ENCODE measurements at regions not wholly inside any gene's neighbourhood (a gene's known extent, or its start where the extent isn't known, plus 50 kb on each side); places are given as distances from the start of the nearest gene placed in this dataset.

DNA sequence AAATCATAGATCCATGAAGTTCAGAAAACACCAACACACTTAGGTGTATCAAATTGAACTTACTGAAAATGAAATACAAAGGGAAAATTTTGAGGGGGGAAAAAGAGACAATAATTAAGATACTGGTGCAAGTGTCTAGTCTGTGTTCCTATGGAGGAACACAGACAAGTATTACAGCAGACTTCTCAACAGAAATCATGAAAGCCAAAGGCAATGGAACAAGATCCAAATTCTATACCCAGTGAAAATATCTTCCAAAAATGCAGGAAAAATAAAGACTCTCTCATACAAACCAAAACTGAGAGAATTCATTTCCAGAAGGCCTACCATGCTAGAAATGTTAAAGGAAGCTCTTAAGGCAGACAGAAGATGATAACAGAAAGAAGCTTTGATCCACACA, 63.1 kb downstream of the NRN1 start:
- intact Hi-C loops (cut with micrococcal nuclease; ENCODE audit: unreplicated experiment), result no loop called here
- in situ Hi-C loops (cut with HindIII; ENCODE audit: low pct_unique_long_range_greater_than_20kb, low sequenced_read_pairs), result no loop called here
- Histone ChIP-seq H3K4me3 (ENCODE audit: low read depth in 2 of 2, low read length in 2 of 2) (no peak overlapping the region), H3K9me3 (ENCODE audit: control insufficient read depth, insufficient read depth, low read depth, low read length) (peaks cover 6% of the 10 kb centered on the region; the same call in 1 of the 2 replicates), H3K27me3 (ENCODE audit: control insufficient read depth, insufficient read depth, low read length) (no peaks in the 10 kb centered on the region), H3K27ac (ENCODE audit: low read length) (no peak overlapping the region), H3K4me1 (ENCODE audit: control insufficient read depth, insufficient read depth, low read length) (no peaks in the 10 kb centered on the region), H3K36me3 (ENCODE audit: control insufficient read depth, insufficient read depth, low read length) (no peaks in the 10 kb centered on the region)
- DNase-seq (ENCODE audit: low read depth, low spot score), result no peak
- no TSS peak for BruUV-seq (replicated peaks)
- ChIA-PET CTCF (no interaction called here), POLR2A (no interaction called here)
- TF ChIP-seq, protein P1, sequence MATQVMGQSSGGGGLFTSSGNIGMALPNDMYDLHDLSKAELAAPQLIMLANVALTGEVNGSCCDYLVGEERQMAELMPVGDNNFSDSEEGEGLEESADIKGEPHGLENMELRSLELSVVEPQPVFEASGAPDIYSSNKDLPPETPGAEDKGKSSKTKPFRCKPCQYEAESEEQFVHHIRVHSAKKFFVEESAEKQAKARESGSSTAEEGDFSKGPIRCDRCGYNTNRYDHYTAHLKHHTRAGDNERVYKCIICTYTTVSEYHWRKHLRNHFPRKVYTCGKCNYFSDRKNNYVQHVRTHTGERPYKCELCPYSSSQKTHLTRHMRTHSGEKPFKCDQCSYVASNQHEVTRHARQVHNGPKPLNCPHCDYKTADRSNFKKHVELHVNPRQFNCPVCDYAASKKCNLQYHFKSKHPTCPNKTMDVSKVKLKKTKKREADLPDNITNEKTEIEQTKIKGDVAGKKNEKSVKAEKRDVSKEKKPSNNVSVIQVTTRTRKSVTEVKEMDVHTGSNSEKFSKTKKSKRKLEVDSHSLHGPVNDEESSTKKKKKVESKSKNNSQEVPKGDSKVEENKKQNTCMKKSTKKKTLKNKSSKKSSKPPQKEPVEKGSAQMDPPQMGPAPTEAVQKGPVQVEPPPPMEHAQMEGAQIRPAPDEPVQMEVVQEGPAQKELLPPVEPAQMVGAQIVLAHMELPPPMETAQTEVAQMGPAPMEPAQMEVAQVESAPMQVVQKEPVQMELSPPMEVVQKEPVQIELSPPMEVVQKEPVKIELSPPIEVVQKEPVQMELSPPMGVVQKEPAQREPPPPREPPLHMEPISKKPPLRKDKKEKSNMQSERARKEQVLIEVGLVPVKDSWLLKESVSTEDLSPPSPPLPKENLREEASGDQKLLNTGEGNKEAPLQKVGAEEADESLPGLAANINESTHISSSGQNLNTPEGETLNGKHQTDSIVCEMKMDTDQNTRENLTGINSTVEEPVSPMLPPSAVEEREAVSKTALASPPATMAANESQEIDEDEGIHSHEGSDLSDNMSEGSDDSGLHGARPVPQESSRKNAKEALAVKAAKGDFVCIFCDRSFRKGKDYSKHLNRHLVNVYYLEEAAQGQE (IDR thresholded peaks at IDR 0.05; ENCODE audit: insufficient read depth in 1 of 2, low read depth in 2 of 2, low read length in 1 of 2), result no peak
- TF ChIP-seq SIN3A (IDR thresholded peaks at IDR 0.05; ENCODE audit: borderline replicate concordance, insufficient read depth, low read depth, low read length) (no peak), TCF7L2 (IDR thresholded peaks at IDR 0.05; ENCODE audit: low read depth, low read length) (no peak), POLR2AphosphoS5 (IDR thresholded peaks at IDR 0.05; ENCODE audit: low read depth, low read length) (no peak)
- TF ChIP-seq, protein P2, sequence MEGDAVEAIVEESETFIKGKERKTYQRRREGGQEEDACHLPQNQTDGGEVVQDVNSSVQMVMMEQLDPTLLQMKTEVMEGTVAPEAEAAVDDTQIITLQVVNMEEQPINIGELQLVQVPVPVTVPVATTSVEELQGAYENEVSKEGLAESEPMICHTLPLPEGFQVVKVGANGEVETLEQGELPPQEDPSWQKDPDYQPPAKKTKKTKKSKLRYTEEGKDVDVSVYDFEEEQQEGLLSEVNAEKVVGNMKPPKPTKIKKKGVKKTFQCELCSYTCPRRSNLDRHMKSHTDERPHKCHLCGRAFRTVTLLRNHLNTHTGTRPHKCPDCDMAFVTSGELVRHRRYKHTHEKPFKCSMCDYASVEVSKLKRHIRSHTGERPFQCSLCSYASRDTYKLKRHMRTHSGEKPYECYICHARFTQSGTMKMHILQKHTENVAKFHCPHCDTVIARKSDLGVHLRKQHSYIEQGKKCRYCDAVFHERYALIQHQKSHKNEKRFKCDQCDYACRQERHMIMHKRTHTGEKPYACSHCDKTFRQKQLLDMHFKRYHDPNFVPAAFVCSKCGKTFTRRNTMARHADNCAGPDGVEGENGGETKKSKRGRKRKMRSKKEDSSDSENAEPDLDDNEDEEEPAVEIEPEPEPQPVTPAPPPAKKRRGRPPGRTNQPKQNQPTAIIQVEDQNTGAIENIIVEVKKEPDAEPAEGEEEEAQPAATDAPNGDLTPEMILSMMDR (IDR thresholded peaks at IDR 0.05), result no peak
- no peak for ATAC-seq

DNA sequence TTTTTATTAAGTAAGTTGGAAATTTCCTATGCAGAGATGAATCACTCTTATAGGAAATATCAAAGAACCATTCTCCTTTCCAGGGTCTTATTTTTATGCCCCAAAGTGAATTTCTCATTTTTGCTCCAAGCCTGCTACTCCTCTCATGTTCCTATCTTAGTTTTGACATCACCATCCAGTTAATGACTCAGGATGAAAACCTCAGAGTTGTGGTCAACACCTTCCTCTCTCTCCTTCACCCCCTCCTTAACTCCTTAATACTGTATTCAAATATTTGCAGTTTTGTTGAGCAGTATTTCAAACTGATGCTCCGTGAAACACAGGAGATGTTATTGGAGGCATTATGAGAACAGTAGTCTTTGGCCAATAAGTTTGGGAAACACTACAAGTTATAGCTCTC, 64.1 kb downstream of the NRN1 start:
- Histone ChIP-seq H3K36me3 (ENCODE audit: control insufficient read depth, insufficient read depth, low read length) (no peaks in the 10 kb centered on the region), H3K4me1 (ENCODE audit: control insufficient read depth, insufficient read depth, low read length) (no peaks in the 10 kb centered on the region), H3K27me3 (ENCODE audit: control insufficient read depth, insufficient read depth, low read length) (no peaks in the 10 kb centered on the region), H3K27ac (ENCODE audit: low read length) (no peak overlapping the region), H3K9me3 (ENCODE audit: control insufficient read depth, insufficient read depth, low read depth, low read length) (peaks cover 6% of the 10 kb centered on the region; the same call in 1 of the 2 replicates), H3K4me3 (ENCODE audit: low read depth in 2 of 2, low read length in 2 of 2) (no peak overlapping the region)
- intact Hi-C loops (cut with micrococcal nuclease; ENCODE audit: unreplicated experiment) (no loop called here), in situ Hi-C loops (cut with HindIII; ENCODE audit: low pct_unique_long_range_greater_than_20kb, low sequenced_read_pairs) (no loop called here)
- DNase-seq (ENCODE audit: low read depth, low spot score), result no peak
- no TSS peak for BruUV-seq (replicated peaks)
- ATAC-seq, result no peak
- TF ChIP-seq, protein P2 (IDR thresholded peaks at IDR 0.05), result no peak
- no peak for TF ChIP-seq POLR2AphosphoS5 (IDR thresholded peaks at IDR 0.05; ENCODE audit: low read depth, low read length)
- no peak for TF ChIP-seq SIN3A (IDR thresholded peaks at IDR 0.05; ENCODE audit: borderline replicate concordance, insufficient read depth, low read depth, low read length)
- TF ChIP-seq, protein P1 (IDR thresholded peaks at IDR 0.05; ENCODE audit: insufficient read depth in 1 of 2, low read depth in 2 of 2, low read length in 1 of 2), result no peak
- ChIA-PET CTCF (no interaction called here), POLR2A (no interaction called here)

All from Panc1 (cell line).